ENCODE measurements at regions not wholly inside any gene's neighbourhood (a gene's known extent, or its start where the extent isn't known, plus 50 kb on each side); places are given as distances from the start of the nearest gene placed in this dataset.

- TF ChIP-seq CHD7 (IDR thresholded peaks at IDR 0.05; ENCODE audit: insufficient replicate concordance, low read length) = no peak
- TF ChIP-seq USF2 (IDR thresholded peaks at IDR 0.05; ENCODE audit: low read length) = no peak
- no peak for TF ChIP-seq KDM5A (IDR thresholded peaks at IDR 0.05; ENCODE audit: low read length)
- no peak for TF ChIP-seq RAD21 (IDR thresholded peaks at IDR 0.05 in 1 of 2, conservative IDR thresholded peaks at IDR 0.05 in 1 of 2; ENCODE audit: low read depth in 2 of 2, low read length in 2 of 2)
- TF ChIP-seq HDAC6 (IDR thresholded peaks at IDR 0.05; ENCODE audit: low read depth, low read length) = no peak
- no peak for TF ChIP-seq CHD2 (IDR thresholded peaks at IDR 0.05; ENCODE audit: low read length)
- TF ChIP-seq JUND (IDR thresholded peaks at IDR 0.05; ENCODE audit: low read length) = no peak
- TF ChIP-seq TAF7 (optimal IDR thresholded peaks at IDR 0.05; ENCODE audit: borderline replicate concordance, low read depth, low read length) = no peak
Observed at GRCh38 chr17:13678361-13678760, 76.6 kb upstream of the HS3ST3A1 start (continued).

All from H1 (cell line).